Inflammatory macrophage (primary cell): ENCODE measurements at regions not wholly inside any gene's neighbourhood (a gene's known extent, or its start where the extent isn't known, plus 50 kb on each side); places are given as distances from the start of the nearest gene placed in this dataset.
"Not testable (repeated sequence)": the region's sequence is repeated elsewhere in the genome, so short reads cannot be mapped to it uniquely, and the experiment has no call there.

Experiments
- DNase-seq, 2 donors: peaks; one replicate each; pipeline ENCODE4 v3.0.0-alpha.2; 2020 to 2022

GRCh38 chr22:26082866-26083265, 86.4 kb upstream of the SEZ6L start:
- no peak for DNase-seq

DNA sequence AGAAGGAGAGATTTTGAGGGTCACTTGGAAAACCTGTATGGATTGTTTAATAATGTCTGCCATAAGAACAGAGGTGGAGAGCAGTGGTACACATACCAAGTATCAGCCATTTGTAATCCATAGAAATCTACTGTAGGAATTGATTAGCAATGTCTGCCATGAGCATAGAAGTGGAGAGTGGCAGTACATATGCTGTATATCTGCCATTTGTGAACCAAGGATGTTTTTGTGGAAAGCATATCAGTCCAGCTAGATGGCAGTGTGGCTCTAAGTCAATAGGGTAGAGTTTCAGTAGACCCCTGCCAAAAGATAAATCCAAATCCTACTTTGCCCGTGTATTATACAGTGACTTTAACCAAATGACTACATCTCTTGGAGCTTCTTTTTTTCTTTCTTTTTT, 82.9 kb upstream of the SEZ6L start:
- no peak for DNase-seq

GRCh38 chr22:26087816-26088215, 81.4 kb upstream of the SEZ6L start:
- no peak for DNase-seq

- no peak for DNase-seq
These were observed 78.4 kb upstream of the SEZ6L start for GRCh38 chr22:26090821-26091220.

DNA sequence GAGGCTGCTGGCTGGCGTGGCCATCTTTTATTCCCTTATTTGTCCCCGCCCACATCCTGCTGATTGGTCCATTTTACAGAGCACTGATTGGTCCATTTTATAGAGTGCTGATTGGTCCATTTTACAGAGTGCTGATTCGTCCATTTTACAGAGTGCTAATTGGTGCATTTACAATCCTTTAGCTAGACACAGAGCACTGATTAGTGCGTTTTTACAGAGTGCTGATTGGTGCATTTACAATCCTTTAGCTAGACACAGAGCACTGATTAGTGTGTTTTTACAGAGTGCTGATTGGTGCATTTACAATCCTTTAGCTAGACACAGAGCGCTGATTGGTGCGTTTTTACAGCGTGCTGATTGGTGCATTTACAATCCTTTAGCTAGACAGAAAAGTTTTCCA, 74.8 kb upstream of the SEZ6L start:
- DNase-seq: not testable (repeated sequence)

- peak; percentile 40 to 79 for DNase-seq
These were observed 73.9 kb upstream of the SEZ6L start for GRCh38 chr22:26095256-26095956.

GRCh38 chr22:26097411-26097810, 71.9 kb upstream of the SEZ6L start:
- DNase-seq: no peak

DNA sequence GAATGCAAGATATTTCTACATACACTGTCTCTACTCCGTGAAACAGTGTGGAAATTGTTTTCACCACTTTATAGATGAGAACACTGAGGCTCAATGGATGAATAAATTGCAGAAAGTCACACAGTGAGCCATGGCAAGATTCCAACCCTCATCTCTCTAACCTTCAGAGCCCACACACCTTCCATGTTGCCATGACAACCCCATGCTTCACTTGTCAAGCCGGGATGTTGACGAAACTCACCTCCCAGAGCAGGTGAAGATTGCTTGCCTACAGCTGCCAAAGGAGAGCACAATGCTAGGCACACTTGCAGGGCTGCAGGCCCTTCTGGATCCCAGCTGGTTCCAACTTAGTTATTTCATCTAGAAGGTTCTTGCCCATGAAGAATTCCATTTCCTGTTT, 71.4 kb upstream of the SEZ6L start:
- DNase-seq: no peak

DNA sequence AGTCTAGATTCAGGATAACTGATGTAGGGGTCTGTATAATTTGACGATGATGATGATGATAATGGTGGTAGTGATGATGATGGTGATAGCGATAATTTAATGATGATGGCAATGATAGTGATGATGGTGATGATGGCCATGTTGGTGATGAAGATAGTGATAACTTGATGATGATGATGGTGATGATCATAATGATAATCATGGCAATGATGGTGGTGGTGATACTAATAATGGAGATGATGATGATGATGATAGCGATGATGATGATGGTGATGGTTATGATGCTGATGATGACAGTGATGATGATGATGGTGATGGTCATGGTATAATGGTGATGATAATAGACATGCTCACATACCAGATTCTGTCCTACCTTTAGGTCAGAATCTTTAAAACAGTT, 66.2 kb upstream of the SEZ6L start:
- no peak for DNase-seq

- no peak for DNase-seq
These were observed 62.9 kb upstream of the SEZ6L start for GRCh38 chr22:26106412-26106811.

- DNase-seq: no peak
These were observed 59.5 kb upstream of the SEZ6L start for GRCh38 chr22:26109686-26110315.

- no peak for DNase-seq
These were observed 54.4 kb upstream of the SEZ6L start for GRCh38 chr22:26114826-26115225.

GRCh38 chr22:26115266-26115665, 54.0 kb upstream of the SEZ6L start:
- no peak for DNase-seq
